ENCODE measurements at regions not wholly inside any gene's neighbourhood (a gene's known extent, or its start where the extent isn't known, plus 50 kb on each side); places are given as distances from the start of the nearest gene placed in this dataset.

DNA sequence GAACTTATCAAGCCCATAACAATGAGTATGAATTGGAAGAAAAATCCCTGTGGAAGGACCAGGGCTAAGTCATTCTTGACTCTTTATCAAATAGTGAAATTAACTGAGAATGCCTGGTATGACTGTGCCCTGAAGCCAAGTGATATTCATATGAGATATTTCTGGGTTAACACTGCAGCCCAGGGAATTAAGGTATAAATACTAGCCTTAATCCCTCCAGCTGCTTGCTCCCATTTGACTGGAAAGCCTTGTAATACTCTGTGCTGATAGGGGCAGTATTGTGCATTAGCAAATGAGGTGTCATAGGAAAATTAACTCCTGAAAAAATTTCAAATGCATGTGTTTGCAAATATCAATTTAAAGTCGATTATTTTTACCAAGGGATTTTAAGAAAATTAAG lies 568.8 kb downstream of the LMO4 start:
- DNase-seq (ENCODE audit: low spot score in 2 of 2), result no peak
- Histone ChIP-seq H3K36me3 (no peaks in the 10 kb centered on the region), H3K4me1 (no peaks in the 10 kb centered on the region), H3K4me3 (no peak overlapping the region), H3K27me3 (no peaks in the 10 kb centered on the region), H3K27ac (no peak overlapping the region), H3K9me3 (no peaks in the 10 kb centered on the region)
- WGBS, result 58% methylated on average over 1 of the region's 1 CpG
- TF ChIP-seq POLR2AphosphoS5 (IDR thresholded peaks at IDR 0.05) (no peak), POLR2A (IDR thresholded peaks at IDR 0.05) (no peak), EP300 (IDR thresholded peaks at IDR 0.05) (no peak)
- TF ChIP-seq, protein P1, sequence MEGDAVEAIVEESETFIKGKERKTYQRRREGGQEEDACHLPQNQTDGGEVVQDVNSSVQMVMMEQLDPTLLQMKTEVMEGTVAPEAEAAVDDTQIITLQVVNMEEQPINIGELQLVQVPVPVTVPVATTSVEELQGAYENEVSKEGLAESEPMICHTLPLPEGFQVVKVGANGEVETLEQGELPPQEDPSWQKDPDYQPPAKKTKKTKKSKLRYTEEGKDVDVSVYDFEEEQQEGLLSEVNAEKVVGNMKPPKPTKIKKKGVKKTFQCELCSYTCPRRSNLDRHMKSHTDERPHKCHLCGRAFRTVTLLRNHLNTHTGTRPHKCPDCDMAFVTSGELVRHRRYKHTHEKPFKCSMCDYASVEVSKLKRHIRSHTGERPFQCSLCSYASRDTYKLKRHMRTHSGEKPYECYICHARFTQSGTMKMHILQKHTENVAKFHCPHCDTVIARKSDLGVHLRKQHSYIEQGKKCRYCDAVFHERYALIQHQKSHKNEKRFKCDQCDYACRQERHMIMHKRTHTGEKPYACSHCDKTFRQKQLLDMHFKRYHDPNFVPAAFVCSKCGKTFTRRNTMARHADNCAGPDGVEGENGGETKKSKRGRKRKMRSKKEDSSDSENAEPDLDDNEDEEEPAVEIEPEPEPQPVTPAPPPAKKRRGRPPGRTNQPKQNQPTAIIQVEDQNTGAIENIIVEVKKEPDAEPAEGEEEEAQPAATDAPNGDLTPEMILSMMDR (IDR thresholded peaks at IDR 0.05), result no peak

DNA sequence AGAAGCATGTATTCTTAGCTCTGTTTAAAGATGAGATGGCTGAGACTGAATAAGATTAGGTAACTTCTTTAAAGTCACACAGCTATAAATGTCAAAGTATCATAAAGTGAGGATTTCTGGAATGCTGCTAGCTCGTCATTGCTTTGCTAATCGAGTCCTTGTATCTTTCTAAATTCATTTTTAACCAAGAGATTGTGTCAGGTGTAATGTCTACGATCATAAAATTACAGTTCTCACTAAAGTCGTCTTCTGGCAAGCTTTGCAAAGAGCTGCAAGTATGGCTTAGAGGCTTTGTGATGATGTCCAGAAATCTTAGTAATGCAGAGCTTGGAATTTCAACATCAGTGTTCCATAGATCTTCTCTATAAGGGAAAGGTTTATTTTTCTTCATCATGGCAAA lies 569.8 kb downstream of the LMO4 start:
- H3K4me3 ChIP-seq, result no peak overlapping the region
- WGBS, result 57% methylated on average over 4 of the region's 4 CpGs
- no peak for DNase-seq (ENCODE audit: low spot score in 2 of 2)
- H3K27ac ChIP-seq, result no peak overlapping the region
- TF ChIP-seq POLR2A (IDR thresholded peaks at IDR 0.05) (no peak), POLR2AphosphoS5 (IDR thresholded peaks at IDR 0.05) (no peak), EP300 (IDR thresholded peaks at IDR 0.05) (no peak)
- TF ChIP-seq, protein P1 (IDR thresholded peaks at IDR 0.05), result no peak
- no peaks in the 10 kb centered on the region for H3K9me3 ChIP-seq
- H3K36me3 ChIP-seq, result no peaks in the 10 kb centered on the region
- H3K27me3 ChIP-seq, result no peaks in the 10 kb centered on the region
- no peaks in the 10 kb centered on the region for H3K4me1 ChIP-seq

DNA sequence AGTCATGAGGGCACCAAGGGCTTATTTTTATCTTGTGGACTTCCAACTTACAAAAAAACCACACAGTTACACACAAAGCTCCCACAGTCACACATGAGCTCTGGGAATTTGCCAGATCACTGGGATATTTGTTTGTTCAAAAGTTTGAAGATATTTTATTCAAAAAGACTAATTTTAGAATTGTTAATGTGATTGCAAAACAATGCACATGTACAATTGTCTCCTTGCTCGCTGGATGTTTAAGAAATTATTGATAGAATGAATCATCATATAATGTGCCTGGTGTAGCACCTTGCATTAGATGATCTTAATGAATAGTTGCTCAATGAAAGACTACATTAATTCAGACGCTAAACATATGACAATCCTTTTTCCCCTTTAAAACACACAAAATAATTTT lies 570.3 kb downstream of the LMO4 start:
- no peaks in the 10 kb centered on the region for H3K36me3 ChIP-seq
- 45% methylated on average over 2 of the region's 2 CpGs for WGBS
- no peaks in the 10 kb centered on the region for H3K27me3 ChIP-seq
- H3K9me3 ChIP-seq, result no peaks in the 10 kb centered on the region
- no peak for DNase-seq (ENCODE audit: low spot score in 2 of 2)
- no peaks in the 10 kb centered on the region for H3K4me1 ChIP-seq
- no peak overlapping the region for H3K27ac ChIP-seq
- no peak overlapping the region for H3K4me3 ChIP-seq
- no peak for TF ChIP-seq POLR2AphosphoS5 (IDR thresholded peaks at IDR 0.05)
- no peak for TF ChIP-seq EP300 (IDR thresholded peaks at IDR 0.05)

DNA sequence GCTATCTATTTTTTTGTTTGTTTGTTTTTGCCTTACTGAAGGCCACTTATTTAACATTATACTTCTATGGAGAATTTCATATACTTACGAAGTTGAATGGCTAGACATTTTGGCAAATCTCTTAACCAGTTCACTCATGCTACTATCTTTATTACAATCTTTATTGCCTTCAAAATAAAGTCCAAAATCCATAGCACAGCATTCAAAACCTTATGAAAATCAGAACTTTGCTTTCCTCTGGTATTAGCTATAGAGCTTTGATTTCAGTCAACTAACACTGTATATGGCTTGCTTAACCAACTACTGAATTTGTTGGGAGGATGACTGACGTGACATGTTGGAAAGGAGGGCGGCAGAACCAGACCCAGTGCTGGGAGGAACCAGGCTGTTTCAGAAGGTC lies 571.1 kb downstream of the LMO4 start:
- no peaks in the 10 kb centered on the region for H3K36me3 ChIP-seq
- no peak overlapping the region for H3K27ac ChIP-seq
- TF ChIP-seq, protein P1 (IDR thresholded peaks at IDR 0.05), result no peak
- TF ChIP-seq EP300 (IDR thresholded peaks at IDR 0.05), result no peak
- TF ChIP-seq POLR2AphosphoS5 (IDR thresholded peaks at IDR 0.05), result no peak
- no peak for TF ChIP-seq POLR2A (IDR thresholded peaks at IDR 0.05)
- no peaks in the 10 kb centered on the region for H3K27me3 ChIP-seq
- H3K9me3 ChIP-seq, result no peaks in the 10 kb centered on the region
- WGBS, result 79% methylated on average over 3 of the region's 3 CpGs
- DNase-seq (ENCODE audit: low spot score in 2 of 2), result no peak
- H3K4me3 ChIP-seq, result no peak overlapping the region
- no peaks in the 10 kb centered on the region for H3K4me1 ChIP-seq

DNA sequence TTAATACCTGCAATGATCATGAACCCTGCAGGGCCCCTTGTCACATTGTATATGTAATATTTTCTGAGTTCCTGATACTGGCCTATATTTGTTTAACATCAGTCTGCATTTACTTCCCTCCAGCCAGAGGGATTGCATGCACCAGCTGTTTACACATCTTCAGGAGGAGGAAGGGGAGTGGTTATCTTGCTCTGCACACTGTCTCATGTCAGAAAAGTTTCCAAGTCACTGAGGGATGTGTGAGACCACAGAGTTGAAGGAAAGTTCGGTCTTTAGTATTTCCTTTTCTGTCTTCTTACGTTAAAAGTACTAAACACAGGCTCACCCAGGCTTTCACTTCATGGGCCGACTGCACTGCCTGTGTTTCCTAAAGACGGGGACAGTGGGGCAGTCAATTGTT lies 574.1 kb downstream of the LMO4 start:
- TF ChIP-seq, protein P1 (IDR thresholded peaks at IDR 0.05), result no peak
- no peak for TF ChIP-seq EP300 (IDR thresholded peaks at IDR 0.05)
- TF ChIP-seq POLR2A (IDR thresholded peaks at IDR 0.05), result no peak
- TF ChIP-seq POLR2AphosphoS5 (IDR thresholded peaks at IDR 0.05), result no peak
- no peak for DNase-seq (ENCODE audit: low spot score in 2 of 2)
- Histone ChIP-seq H3K36me3 (no peaks in the 10 kb centered on the region), H3K4me3 (no peak overlapping the region), H3K27me3 (no peaks in the 10 kb centered on the region), H3K9me3 (no peaks in the 10 kb centered on the region), H3K4me1 (no peaks in the 10 kb centered on the region), H3K27ac (no peak overlapping the region)
- WGBS, result 42% methylated on average over 4 of the region's 4 CpGs

DNA sequence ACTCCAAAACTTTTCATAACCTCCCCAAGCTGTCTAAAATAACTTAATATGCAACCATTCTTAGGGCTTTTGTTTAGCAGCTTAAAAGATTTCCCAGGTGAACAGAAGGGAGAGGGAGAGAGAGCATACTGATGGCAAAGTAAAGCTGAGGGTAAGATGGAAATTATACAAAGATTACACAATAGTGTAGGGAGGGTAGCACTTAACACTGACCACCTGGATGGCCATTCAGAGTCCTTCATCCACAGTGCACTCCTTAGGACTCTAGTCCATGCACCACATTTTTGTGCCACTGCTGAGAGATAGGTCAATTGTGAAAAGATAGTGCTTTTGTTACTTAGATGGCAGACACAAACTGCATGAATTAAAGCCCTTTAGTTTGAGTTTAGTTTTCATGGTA lies 574.6 kb downstream of the LMO4 start:
- Histone ChIP-seq H3K9me3 (no peaks in the 10 kb centered on the region), H3K27me3 (no peaks in the 10 kb centered on the region), H3K27ac (no peak overlapping the region), H3K4me1 (no peaks in the 10 kb centered on the region), H3K4me3 (no peak overlapping the region), H3K36me3 (no peaks in the 10 kb centered on the region)
- no peak for TF ChIP-seq POLR2A (IDR thresholded peaks at IDR 0.05)
- no peak for TF ChIP-seq EP300 (IDR thresholded peaks at IDR 0.05)
- TF ChIP-seq, protein P1 (IDR thresholded peaks at IDR 0.05), result no peak
- no peak for TF ChIP-seq POLR2AphosphoS5 (IDR thresholded peaks at IDR 0.05)
- no peak for DNase-seq (ENCODE audit: low spot score in 2 of 2)

Data from suprapubic skin (tissue), 4 donors.